NCI-H748 (cell line): ENCODE measurements at regions not wholly inside any gene's neighbourhood (a gene's known extent, or its start where the extent isn't known, plus 50 kb on each side); places are given as distances from the start of the nearest gene placed in this dataset.
"Not testable (repeated sequence)": the region's sequence is repeated elsewhere in the genome, so short reads cannot be mapped to it uniquely, and the experiment has no call there.

Experiments used
- DNase-seq: peaks from one replicate; lab custom pipeline; 2025; ENCODE audit not compliant: unreplicated experiment; lab: John Stamatoyannopoulos, UW

DNA sequence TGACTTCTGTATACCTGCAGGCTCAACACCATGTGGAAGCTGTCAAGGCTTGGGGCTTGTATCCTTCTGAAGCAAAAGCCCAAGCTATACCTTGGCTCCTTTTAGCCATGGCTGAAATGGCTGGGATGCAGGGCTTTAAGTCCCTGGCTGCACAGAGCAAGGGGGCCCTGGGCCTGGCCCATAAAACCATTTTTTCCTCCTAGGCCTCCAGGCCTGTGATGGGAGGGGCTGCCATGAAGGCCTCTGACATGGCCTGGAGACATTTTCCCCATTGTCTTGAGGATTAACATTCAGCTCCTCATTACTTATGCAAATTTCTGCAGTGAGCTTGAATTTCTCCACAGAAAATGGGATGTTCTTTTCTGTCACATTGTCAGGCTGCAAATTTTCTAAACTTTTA, 878.0 kb upstream of the SOX11 start:
- DNase-seq: not testable (repeated sequence)

DNA sequence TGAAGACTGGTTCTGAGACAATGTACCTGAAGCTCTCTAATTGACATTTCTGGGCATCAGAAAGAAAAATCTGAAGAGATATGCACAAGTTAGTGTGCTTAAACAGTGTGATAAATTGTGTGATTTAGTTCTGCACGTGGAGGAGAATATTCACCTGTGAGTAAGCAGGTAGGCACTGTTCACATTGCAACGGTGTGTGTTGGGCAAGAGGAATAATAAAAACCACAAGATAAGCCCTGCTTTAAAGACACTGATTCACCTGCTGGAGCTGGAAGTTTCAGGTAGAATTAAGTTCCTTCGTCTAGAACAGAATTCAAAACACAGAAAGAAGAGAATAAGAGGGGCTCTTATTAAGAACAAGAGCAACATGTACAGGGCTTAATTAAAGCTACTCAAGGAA, 864.3 kb upstream of the SOX11 start:
- DNase-seq: no peak

DNA sequence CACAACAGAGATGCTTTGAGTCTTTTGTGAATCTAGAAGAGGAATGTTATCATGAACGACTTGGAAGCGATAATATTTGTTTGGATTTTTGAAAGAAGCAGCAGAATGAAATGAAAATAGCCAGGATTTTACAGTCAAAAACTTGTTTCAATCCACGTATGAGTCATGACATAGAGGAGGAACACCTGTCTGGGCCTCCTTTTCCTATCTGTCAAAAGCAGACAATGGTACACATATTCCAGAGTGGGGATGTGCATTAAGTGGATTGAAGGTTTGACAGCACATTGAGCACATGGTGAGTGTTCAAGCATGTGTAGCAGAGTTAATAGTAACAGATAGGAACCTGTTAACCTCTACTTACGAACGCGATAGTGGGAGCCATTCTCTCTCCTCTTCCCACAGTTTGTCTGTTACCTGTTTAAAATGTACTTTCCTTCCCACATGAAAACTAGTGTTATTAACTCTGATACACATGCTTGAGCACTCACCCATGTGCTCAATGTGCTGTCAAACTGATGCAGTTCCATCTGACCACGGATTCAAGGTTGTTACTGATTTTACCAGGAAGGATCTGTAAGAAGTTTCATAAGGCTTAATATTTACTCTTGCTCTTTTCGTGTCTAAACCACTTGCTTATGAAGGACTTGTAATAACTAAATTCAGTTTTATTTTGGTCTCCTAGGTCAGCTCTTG, 863.4 kb upstream of the SOX11 start:
- DNase-seq: no peak

DNA sequence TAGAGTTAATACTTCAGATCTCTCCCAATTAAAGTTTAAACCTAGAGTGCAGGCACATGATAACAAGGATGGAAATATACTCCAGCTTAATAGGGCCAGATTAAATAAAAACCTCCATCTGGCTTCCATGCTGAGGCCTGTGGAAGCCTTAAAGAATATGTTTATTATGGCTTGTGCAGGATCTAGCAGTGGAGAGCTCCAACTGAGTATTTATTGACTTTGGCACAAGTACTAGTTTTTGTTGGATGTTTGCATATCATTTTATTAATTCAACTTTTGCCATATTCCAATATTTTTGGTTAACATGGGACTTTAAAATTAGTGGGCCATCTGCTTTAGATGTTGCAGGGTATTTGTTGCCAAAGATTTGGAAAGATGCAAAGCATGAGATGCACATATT, 860.4 kb upstream of the SOX11 start:
- DNase-seq: no peak

DNA sequence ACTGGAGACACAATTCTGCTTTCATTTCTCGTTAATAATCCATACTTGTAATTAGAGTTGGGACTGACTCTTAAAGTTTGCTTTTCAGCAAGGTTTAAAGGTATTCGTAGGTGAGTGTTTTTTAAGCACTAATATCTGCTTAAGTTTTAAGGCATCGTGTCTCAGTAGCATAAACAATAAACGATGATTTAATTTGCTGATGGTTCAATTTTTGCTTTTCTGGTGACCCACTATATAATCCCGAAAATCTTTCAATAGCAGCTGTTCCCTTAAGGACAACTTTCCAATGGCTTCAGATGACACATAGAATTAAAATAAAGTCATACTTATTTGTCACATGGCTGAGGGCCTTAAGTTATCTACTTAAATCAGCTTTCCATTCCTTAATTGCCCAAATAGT, 859.5 kb upstream of the SOX11 start:
- DNase-seq: no peak

DNA sequence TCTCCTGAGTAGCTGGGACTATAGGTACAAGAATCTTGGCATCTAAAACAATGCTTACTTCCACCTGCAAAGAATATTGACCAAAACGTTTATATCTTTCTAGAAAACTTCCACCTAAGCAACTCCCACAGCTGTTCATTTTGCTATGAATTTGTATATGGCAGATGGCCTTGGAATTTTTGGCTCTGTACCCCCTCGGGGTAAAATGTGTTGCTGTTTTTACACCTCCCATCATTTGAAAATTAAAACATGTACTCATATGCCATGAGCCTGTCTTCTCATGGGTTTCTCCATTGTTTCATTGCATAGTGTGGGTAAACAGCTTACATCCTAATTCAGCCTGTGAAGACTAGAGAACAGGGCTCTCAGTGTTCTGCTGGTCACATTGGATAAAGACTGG, 853.6 kb upstream of the SOX11 start:
- no peak for DNase-seq

DNA sequence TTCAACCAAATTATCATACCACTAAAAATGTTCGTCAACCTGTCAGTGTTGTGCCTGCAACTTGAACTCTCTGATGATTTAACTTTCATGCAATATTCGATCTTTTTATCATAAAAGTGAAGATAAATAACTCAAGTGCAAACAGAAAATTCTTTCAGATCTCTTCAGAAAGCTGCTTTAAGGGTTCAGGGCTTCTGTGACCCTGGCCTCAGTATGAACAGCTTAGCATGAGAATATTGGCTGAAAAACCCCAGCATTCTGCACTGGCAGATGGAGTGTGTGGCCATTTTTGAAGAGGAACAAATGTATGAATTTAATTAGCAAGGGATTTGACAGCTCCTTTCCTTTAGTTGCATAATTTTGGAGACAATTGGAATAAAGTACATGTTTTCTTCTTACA, 851.4 kb upstream of the SOX11 start:
- no peak for DNase-seq

DNA sequence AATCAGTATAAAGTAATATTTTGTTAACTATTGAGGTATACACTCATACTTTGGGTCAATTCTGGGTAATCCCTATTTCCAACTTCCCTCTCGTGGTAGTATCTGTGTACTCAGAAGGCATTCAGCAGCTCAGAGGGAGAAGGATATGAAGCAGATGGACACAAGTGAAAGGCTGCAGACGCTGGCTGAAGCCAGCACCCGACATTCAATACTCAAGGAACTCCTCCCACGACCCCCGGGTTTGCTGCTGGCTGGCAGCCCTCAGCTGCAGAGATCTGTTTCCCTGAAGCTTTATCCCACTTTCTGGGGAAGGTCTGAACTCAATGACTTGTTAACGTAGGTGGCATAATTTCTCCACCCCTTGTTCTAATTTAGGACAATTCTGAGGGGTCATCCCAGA, 847.3 kb upstream of the SOX11 start:
- DNase-seq: no peak

DNA sequence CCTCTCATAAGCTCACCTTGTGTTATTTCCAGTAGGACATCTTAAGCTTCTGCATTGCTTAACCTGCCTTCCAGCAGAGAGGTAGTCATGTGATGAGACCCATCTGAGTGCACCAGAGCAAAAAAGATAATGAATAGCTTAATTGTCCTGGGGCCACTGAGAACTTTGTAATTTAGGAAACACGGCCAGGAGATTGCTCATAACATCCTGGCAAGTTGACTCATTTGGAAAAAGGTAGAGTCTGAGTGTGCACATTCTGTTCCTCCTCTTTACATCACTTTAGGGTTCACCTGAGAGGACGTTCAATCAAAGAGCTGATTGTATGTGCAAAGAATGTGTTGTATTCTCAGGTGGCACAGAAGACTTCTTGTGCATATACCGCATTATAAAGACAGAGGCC, 830.2 kb upstream of the SOX11 start:
- DNase-seq: no peak

DNA sequence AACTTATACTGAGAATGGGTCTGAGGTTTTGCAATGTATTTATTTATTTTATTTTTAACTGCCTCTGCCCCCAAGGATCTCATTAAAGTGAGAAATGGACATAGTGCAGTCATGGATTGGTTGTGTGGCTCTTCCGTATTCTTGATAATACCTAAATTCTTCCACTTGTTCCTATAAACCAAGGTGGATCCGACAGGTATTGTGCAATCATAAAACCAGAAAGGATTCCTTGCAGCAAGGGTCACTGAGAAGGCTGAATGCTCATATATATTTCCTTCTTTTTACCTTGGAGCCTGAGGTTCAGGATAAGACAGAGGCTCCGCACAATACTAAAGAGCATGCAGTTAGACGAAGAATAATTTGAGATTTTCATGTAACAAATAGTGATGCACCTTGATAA, 826.0 kb upstream of the SOX11 start:
- DNase-seq: no peak

DNA sequence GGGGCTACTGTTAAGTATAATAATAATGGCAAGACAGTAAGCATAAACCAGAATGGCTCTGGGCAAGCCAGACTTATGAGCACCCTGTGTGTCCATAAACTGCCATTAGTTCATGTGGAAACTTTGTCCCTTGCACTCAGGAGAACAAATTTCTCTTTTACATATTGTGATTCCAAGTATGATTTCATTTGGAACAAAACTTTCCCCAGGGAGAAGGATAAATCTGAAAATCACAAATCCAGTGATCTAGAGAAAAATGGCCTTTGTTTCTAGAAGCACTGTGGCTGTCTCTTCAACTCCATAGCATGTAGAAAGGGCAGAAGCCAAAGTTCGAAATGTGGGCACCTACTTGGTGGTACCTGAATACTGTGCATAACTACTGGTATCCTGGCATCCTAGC, 823.7 kb upstream of the SOX11 start:
- DNase-seq: no peak

DNA sequence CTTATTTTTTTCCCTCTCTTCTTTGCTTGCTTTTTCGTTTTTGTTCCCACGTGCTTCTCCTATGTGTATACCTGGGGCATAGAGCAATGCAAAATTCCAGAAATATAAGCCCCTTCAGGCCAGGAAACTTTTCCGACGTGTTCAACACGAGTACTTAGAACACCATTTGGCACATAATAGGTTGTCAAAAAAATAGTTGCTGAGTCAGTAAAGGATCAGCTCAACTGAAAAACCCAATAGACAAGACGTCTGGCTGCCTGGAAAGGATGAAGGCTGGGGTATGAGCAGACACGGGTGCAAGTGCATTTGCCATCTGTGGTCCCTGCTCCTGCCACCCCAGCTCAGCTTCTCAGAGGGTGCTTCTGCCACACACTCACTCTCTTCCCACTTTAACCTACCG, 823.0 kb upstream of the SOX11 start:
- DNase-seq: no peak

DNA sequence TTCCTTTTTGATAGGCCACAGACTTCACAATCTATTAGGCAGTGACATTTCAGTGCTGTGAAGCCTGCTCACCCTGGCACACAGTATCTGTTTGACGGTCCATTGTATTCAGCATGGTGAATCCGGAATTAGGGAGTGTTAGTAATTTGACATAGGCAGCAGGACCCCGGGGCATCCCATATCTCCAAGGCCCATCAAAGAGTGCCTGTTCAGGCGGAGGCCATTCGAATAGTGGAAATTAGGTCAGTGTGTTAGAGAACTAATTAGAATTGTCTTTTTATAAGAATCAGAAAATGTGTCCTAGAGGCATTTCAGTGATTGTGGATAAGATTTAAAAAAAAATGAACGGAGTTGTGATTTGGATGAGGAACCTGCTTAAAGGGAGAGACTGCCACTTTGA, 818.8 kb upstream of the SOX11 start:
- no peak for DNase-seq

DNA sequence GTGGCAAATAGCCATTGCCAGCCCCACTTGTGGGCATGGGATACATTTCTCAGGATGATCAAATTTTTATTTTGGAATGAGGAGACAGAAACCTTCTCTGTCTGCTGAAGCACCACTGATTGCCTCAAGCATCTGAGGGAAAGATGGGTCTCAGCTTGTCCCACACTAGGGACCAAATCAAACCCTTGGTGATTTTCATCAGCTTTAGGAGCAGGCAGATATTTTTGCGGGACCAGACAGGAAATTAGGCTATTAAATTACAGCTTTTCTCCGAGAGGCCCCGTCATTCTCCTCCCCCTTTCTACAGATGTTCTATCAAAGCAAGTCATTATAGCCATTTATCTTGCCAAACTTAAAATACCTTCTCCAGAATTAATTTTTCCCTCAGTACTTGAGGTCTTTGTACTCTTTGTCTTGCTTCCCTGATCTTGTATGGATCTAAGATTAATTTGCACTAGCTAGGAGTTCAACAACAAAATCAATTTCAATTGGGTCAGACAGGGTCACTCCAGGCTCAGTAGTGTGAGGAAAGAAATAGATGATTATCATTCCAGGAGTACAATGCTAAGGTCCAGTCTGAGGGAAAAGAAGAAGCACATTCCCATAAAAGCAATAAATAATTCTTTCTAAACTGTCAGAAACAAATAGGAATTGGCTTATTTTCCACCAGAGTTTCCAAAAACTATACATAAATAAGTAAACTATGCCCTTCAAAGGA, 818.1 kb upstream of the SOX11 start:
- no peak for DNase-seq

DNA sequence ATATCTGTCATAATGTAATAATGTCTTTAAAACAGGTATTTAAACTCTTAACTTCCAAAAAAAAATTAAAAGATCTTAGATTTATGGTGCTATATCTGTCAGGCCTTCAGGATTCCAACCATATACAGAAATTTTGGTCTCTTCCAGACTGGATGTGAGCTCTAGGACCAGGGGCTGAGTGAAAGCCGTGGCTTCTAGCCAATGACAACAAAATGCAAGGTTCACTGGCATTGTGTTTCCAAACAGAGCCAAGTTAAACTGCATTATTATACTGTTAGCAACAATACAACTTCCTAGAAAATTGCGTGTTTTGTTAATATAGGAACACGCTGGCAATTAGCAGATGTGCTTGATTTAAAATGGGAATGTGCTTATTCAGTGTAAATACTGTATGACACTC, 809.8 kb upstream of the SOX11 start:
- DNase-seq: peak; percentile 92

DNA sequence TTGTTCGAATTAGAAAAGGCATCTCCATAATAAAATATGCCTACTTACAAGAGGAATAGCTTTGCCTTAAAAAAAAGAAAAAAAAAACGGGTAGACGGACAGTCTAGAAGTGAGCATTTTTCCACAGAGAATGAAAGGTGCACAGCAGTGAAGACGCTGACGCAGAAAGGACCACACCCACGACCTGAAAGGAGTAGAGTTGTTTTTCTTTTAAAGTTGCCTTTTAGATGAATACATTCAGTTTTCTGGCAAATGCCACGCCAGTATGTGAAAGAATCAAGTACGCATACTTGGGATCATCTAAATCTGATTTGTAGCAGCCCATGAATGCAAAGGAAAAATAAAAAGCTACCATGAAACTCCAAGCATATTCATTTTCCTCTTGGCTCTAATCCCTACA, 809.2 kb upstream of the SOX11 start:
- peak; percentile 44 for DNase-seq

DNA sequence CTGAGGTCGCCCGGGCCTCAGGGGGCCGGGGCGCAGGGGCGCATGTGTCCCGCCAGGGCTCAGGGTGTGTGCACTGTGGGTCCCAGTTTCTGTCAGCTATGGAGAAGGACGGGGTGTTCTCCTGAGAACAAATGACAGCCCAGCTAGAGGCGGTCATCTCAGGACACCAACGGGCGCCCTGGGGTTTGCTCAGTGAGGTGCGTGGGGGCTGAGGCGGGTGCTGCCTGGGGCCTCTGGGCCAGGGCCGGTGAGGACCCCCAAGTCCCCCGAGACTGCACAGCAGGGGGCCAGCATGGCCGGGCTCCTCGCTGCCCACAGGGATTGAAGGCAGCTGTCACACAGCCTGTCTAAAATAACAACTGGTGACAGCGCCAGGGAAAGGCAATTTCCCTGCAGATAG, 808.8 kb upstream of the SOX11 start:
- no peak for DNase-seq

DNA sequence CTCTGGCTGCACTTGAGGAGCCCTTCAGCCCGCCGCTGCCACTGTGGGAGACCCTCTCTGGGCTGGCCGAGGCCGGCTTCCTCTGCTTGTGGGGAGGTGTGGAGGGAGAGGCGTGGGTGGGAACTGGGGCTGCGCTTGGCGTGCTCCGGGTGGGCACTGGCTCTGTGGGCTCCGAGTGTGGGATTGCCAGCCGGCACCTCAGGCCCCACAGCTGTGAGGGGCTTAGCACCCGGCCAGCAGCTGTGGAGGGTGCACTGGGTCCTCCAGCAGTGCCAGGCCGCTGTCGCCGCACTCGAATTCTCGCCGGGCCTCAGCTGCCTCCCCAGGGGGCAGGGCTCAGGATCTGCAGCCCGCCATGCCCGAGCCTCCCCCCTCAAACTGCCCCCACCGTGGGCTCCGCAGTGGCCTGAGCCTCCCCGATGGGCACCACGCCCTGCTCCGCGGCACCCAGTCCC, 808.0 kb upstream of the SOX11 start:
- no peak for DNase-seq

DNA sequence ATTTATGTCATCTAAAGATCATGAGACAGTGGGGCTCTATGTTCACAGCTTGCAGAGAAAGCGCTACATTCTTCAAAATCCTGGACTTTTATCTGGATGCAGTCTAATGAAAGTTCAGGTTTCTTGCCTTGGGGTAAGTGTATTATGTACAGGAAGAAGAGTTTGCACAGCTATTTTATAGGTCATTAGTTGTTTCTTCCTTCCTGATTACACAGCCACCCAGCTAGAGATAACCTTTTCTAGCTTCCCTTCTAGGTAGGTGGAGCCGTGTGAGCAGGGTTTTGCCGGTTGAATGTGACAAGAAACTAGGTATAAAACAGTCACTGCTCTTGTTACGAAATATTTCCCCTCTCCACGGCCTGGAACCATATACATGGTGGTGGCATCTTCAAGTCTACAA, 800.8 kb upstream of the SOX11 start:
- DNase-seq: no peak

DNA sequence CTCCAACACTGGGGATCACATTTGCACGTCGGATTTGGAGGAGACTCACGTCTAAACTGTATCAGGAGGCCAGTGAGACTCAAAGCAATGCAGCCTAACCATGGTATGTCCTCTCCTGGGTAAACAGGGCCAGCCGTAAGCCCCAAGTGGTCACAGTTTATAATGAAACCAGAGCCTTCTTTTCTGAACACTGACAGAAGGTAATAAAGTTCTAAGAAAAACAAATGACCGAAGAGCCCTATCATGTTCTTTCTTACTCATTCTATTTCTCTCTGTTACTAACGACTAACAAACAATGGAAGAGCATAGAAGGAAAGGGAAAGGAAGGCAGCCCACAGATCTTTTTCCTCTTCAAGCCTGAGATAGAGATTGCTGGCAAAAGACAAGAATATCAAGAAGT, 796.8 kb upstream of the SOX11 start:
- DNase-seq: no peak

DNA sequence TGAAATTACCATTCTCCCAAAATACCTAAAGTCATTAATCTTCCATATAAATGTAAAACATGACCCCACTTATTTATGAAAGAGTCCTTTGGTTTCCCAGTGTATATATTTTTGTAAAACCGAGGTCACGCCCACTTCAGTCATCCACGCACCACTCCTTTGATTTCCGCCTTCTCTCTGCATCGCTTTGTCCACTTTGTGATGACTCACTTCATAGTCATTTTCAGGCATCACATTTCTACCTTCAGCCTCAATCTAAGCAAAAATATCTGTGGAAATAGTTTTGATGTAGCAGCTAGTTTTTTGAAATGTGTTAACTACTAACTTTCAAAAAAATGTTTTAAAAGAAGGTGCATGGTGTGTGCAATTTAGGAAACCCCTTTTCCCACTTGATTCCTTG, 793.5 kb upstream of the SOX11 start:
- DNase-seq: no peak

DNA sequence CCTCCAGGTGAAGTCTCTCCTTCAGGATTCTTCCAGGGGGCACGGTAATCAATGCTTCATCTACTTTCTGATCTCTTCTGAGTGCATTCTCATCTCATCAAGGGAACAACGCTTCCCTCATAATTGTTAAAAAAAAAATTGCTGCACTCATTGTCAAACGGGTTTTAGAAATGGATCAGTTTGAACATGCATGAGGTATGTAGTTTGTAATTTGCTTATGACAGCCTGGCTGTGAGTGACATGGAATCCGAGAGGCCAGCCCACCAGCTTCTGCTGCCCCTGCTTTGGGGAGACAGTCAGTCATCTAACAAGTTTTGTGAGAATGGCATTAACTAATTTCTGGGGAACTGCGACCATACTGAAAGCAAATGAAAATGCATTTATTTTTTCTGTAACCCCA, 791.9 kb upstream of the SOX11 start:
- DNase-seq: no peak
